Activated CD8-positive, alpha-beta T cell treated with anti-CD3 and anti-CD28 coated beads for 36 hours (primary cell): ENCODE measurements at regions not wholly inside any gene's neighbourhood (a gene's known extent, or its start where the extent isn't known, plus 50 kb on each side); places are given as distances from the start of the nearest gene placed in this dataset.
A peak's percentile ranks its signal among the peaks of the same experiment; 100 is the strongest.

Source experiments
- ATAC-seq: fragments of 200-7000 bp; cut with Tn5 transposase; one replicate; pipeline ENCODE4 v1.10.0; 2021; ENCODE audit warnings: mild to moderate bottlenecking, moderate library complexity
- CTCF ChIA-PET: fragments of 350-600 bp; sonication (Branson Sonifier 250); formaldehyde crosslinking; loops from one replicate; lab custom pipeline; 2021; ENCODE audit warnings: antibody characterized with exemption; lab: Charles Lee
- POLR2A ChIA-PET: fragments of 350-600 bp; sonication (Branson Sonifier 250); formaldehyde crosslinking; loops from one replicate; lab custom pipeline; 2021; ENCODE audit warnings: antibody characterized with exemption; lab: Charles Lee
- DNase-seq: peaks from one replicate; pipeline ENCODE4 v3.0.0-alpha.2; 2020
- H3K27ac Mint-ChIP-seq: one replicate; pipeline ENCODE4 v1.8.0; 2021; ENCODE audit warnings: mild to moderate bottlenecking, mixed read lengths
- H3K27me3 Mint-ChIP-seq: one replicate; pipeline ENCODE4 v1.8.0; 2021; ENCODE audit warnings: mixed read lengths
- H3K36me3 Mint-ChIP-seq: one replicate; pipeline ENCODE4 v1.8.0; 2021; ENCODE audit warnings: low read depth, mixed read lengths
- H3K4me1 Mint-ChIP-seq: one replicate; pipeline ENCODE4 v1.8.0; 2021; ENCODE audit warnings: low read depth, mixed read lengths
- H3K4me3 Mint-ChIP-seq: one replicate; pipeline ENCODE4 v1.8.0; 2021; ENCODE audit warnings: mild to moderate bottlenecking, moderate library complexity, mixed read lengths
- H3K9me3 Mint-ChIP-seq: one replicate; pipeline ENCODE4 v1.8.0; 2021; ENCODE audit warnings: mixed read lengths
- intact Hi-C: fragments of 100-400 bp; cut with micrococcal nuclease; formaldehyde crosslinking; loops from one replicate; pipeline ENCODE4 v1.10.0; 2022
- TF ChIP-seq, protein P1 (sequence below): fragments of 200-600 bp; IDR thresholded peaks from one replicate; pipeline ENCODE4 v1.8.0; 2022; ENCODE audit warnings: antibody characterized with exemption, mild to moderate bottlenecking

GRCh38 chr4:121477079-121477478, 96.3 kb upstream of the QRFPR start:
- no peaks in the 10 kb centered on the region for H3K36me3 Mint-ChIP-seq
- intact Hi-C loops, result no loop called here
- peaks cover 1% of the 10 kb centered on the region for H3K27me3 Mint-ChIP-seq
- H3K27ac Mint-ChIP-seq, result no peak overlapping the region
- H3K4me3 Mint-ChIP-seq, result no peak overlapping the region
- POLR2A ChIA-PET, result no interaction called here
- TF ChIP-seq, protein P1, sequence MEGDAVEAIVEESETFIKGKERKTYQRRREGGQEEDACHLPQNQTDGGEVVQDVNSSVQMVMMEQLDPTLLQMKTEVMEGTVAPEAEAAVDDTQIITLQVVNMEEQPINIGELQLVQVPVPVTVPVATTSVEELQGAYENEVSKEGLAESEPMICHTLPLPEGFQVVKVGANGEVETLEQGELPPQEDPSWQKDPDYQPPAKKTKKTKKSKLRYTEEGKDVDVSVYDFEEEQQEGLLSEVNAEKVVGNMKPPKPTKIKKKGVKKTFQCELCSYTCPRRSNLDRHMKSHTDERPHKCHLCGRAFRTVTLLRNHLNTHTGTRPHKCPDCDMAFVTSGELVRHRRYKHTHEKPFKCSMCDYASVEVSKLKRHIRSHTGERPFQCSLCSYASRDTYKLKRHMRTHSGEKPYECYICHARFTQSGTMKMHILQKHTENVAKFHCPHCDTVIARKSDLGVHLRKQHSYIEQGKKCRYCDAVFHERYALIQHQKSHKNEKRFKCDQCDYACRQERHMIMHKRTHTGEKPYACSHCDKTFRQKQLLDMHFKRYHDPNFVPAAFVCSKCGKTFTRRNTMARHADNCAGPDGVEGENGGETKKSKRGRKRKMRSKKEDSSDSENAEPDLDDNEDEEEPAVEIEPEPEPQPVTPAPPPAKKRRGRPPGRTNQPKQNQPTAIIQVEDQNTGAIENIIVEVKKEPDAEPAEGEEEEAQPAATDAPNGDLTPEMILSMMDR, result no peak
- CTCF ChIA-PET, result no interaction called here
- DNase-seq (no peak), ATAC-seq (no peak)
- H3K9me3 Mint-ChIP-seq, result no peaks in the 10 kb centered on the region
- H3K4me1 Mint-ChIP-seq, result peaks cover 2% of the 10 kb centered on the region

- ChIA-PET POLR2A (no interaction called here), CTCF (interaction anchor here (1.0 to 2.4 kb wide), 4 partner anchors 10 to 11 kb away, joined by 4 to 7 read pairs (median 6); no protein-coding TSS in a partner anchor)
- TF ChIP-seq, protein P1, result no peak
- Mint-ChIP-seq H3K36me3 (no peaks in the 10 kb centered on the region), H3K4me3 (no peak overlapping the region), H3K9me3 (peaks cover 2% of the 10 kb centered on the region), H3K4me1 (peaks cover 2% of the 10 kb centered on the region), H3K27me3 (peaks cover 2% of the 10 kb centered on the region), H3K27ac (no peak overlapping the region)
- ATAC-seq, result no peak
- intact Hi-C loops, result no loop called here
- peak; percentile 5 for DNase-seq
These were observed 92.3 kb upstream of the QRFPR start for GRCh38 chr4:121472937-121473721.

DNA sequence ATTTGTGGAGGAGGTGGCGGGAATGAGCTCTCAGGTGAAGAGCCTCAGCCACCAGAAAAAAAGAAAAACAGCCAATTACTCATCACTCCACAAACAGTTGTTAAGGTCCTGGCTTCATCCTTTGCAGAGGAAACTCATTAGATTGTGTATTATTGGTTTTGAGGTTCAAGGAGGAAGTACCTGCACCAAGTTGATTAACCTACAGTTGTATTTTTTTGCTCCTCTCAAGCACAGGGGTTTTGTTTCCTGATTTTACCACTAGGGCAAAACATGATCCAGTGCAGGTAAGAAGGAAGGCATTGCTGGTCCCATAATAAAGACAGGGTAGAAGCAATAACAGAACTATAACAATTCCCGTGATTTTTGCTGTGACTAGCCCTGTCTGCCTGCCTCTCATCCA, 84.0 kb upstream of the QRFPR start:
- Mint-ChIP-seq H3K4me1 (no peaks in the 10 kb centered on the region), H3K9me3 (peaks cover 8% of the 10 kb centered on the region), H3K27ac (no peak overlapping the region), H3K36me3 (no peaks in the 10 kb centered on the region), H3K4me3 (no peak overlapping the region), H3K27me3 (peaks cover 21% of the 10 kb centered on the region)
- DNase-seq (no peak), ATAC-seq (no peak)
- TF ChIP-seq, protein P1, result no peak
- ChIA-PET POLR2A (no interaction called here), CTCF (no interaction called here)
- intact Hi-C loops, result no loop called here

DNA sequence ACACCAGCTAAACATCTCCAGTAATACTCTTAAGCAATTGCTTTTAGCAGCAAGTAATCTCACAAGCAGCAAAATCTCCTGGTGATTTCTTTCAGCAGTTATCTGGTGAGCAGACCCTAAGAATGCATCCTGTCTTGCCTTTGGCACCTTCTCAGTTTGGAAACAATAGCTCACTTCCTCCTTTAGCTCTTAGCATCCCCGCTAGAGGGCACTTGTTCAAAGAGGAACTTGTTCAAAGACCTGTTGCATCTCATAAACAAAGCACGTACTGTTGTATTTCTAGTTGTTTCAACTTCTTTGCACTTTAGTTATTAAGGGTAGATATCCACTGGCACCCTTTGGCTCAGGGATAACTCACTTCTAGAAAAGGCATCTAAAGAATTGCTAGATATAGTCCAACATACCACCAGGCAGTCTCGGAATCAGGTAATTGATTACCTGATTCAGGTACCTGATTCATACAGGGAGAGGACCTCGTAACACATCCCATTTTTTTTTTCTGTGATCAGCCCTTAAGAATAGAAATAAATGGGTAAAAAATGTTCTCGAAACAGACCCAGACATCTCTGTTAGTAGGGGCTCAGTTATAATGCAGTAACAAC, 81.9 kb upstream of the QRFPR start:
- H3K9me3 Mint-ChIP-seq, result peaks cover 4% of the 10 kb centered on the region
- POLR2A ChIA-PET, result no interaction called here

More for the DNA sequence above, 81.9 kb upstream of the QRFPR start:
- Mint-ChIP-seq H3K4me1 (no peaks in the 10 kb centered on the region), H3K36me3 (no peaks in the 10 kb centered on the region), H3K27ac (no peak overlapping the region), H3K27me3 (peaks cover 22% of the 10 kb centered on the region), H3K4me3 (no peak overlapping the region)
- TF ChIP-seq, protein P1, result peak; percentile 68
- CTCF ChIA-PET, result interaction anchor here (0.7 to 2.0 kb wide), 30 partner anchors 8 to 425 kb away, joined by 3 to 10 read pairs (median 4); no protein-coding TSS in a partner anchor
- intact Hi-C loops, result no loop called here
- DNase-seq (peak; percentile 64), ATAC-seq (peak; percentile 79)
